ENCODE measurements at regions not wholly inside any gene's neighbourhood (a gene's known extent, or its start where the extent isn't known, plus 50 kb on each side); places are given as distances from the start of the nearest gene placed in this dataset.

DNA sequence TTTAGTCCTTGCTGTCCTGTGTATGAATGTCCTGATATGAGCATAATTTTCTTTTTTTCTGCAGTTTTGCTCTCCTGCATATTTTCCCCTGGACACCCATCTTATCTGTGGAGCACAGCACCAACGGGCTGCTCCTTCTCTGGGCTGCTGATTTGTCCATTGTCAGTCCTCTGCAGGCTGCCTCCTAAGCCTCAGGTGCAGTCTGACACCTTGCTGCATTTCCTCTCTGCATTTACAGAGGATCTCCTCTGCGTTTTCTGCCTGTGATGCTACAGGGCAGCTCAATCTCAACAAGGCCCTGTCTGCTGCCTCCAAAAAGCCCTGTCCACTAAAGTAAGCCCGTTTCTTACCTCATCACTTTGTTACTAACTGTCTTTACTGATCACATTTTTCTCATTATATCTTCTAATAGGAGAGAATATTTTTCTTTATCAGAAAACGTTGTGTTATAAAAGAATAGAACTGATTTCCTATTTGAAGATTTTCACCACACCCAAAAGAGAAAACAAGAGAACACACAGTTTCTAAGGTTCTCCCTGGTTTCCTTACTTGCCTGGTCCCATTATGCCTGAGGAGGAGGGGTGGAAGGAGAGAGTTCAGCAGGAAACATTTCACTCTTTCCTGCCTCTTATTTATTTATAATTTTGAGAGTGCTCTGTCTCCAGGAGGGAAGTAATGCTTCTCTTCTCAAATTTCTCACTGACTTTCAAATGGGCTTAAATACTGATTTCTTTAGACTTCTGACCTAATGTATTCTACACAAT lies 65.6 kb upstream of the TDRD3 start:
- no peak for TF ChIP-seq TAF1 (IDR thresholded peaks at IDR 0.05; ENCODE audit: borderline replicate concordance, insufficient read depth, low read length)
- TF ChIP-seq, protein P1, sequence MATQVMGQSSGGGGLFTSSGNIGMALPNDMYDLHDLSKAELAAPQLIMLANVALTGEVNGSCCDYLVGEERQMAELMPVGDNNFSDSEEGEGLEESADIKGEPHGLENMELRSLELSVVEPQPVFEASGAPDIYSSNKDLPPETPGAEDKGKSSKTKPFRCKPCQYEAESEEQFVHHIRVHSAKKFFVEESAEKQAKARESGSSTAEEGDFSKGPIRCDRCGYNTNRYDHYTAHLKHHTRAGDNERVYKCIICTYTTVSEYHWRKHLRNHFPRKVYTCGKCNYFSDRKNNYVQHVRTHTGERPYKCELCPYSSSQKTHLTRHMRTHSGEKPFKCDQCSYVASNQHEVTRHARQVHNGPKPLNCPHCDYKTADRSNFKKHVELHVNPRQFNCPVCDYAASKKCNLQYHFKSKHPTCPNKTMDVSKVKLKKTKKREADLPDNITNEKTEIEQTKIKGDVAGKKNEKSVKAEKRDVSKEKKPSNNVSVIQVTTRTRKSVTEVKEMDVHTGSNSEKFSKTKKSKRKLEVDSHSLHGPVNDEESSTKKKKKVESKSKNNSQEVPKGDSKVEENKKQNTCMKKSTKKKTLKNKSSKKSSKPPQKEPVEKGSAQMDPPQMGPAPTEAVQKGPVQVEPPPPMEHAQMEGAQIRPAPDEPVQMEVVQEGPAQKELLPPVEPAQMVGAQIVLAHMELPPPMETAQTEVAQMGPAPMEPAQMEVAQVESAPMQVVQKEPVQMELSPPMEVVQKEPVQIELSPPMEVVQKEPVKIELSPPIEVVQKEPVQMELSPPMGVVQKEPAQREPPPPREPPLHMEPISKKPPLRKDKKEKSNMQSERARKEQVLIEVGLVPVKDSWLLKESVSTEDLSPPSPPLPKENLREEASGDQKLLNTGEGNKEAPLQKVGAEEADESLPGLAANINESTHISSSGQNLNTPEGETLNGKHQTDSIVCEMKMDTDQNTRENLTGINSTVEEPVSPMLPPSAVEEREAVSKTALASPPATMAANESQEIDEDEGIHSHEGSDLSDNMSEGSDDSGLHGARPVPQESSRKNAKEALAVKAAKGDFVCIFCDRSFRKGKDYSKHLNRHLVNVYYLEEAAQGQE (IDR thresholded peaks at IDR 0.05; ENCODE audit: insufficient read depth in 1 of 2, low read depth in 2 of 2, low read length in 2 of 2) = no peak
- no peak for TF ChIP-seq POLR2AphosphoS5 (IDR thresholded peaks at IDR 0.05; ENCODE audit: low read depth, low read length)
- TF ChIP-seq SIN3A (IDR thresholded peaks at IDR 0.05; ENCODE audit: borderline replicate concordance, insufficient read depth, low read length) = no peak
- no peak for TF ChIP-seq FOXP2 (optimal IDR thresholded peaks at IDR 0.05; ENCODE audit: borderline replicate concordance, extremely low read depth, extremely low read length, insufficient read depth)

DNA sequence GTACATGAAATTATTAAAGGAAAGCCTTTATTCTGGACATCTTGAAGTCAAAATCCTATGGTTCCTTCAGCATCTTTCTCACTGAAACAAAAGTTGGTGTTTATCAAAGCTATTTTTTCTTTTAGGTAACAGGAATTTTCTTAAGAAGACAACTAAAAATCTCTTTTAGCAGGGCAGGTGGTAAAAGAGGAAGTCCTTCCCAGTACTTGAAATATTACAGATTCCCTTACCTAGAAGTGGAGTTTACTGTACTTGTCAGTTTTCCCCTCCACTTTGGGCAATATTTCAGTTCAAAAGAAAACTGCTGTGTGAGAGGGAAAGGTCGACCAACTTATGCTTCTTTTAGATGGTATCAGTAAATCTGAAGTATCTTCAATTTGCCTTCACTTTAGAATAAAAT lies 64.3 kb upstream of the TDRD3 start:
- TF ChIP-seq SIN3A (IDR thresholded peaks at IDR 0.05; ENCODE audit: borderline replicate concordance, insufficient read depth, low read length) (no peak), FOXP2 (optimal IDR thresholded peaks at IDR 0.05; ENCODE audit: borderline replicate concordance, extremely low read depth, extremely low read length, insufficient read depth) (no peak), POLR2AphosphoS5 (IDR thresholded peaks at IDR 0.05; ENCODE audit: low read depth, low read length) (no peak), TAF1 (IDR thresholded peaks at IDR 0.05; ENCODE audit: borderline replicate concordance, insufficient read depth, low read length) (no peak)
- TF ChIP-seq, protein P1 (IDR thresholded peaks at IDR 0.05; ENCODE audit: insufficient read depth in 1 of 2, low read depth in 2 of 2, low read length in 2 of 2) = no peak

DNA sequence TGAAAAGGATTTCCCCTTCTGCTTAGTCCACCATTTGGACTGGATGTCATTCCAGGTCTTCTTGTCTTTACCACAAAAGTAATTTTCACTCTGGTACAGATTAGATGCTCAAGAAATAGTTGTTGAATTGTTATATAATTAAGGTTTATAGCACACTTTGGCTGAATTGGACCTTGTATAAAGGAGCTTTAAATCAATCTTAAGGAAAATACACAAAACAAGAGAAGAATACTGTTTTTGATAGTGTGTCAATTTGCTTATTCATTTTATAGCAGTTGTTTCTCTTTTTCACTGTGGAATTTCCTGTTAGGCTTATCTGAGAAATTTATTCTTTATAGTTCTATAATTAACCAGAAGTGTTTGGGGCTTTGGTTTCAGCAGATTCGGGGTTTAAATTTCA lies 62.7 kb upstream of the TDRD3 start:
- no peak for TF ChIP-seq TAF1 (IDR thresholded peaks at IDR 0.05; ENCODE audit: borderline replicate concordance, insufficient read depth, low read length)
- TF ChIP-seq FOXP2 (optimal IDR thresholded peaks at IDR 0.05; ENCODE audit: borderline replicate concordance, extremely low read depth, extremely low read length, insufficient read depth) = no peak
- no peak for TF ChIP-seq SIN3A (IDR thresholded peaks at IDR 0.05; ENCODE audit: borderline replicate concordance, insufficient read depth, low read length)

DNA sequence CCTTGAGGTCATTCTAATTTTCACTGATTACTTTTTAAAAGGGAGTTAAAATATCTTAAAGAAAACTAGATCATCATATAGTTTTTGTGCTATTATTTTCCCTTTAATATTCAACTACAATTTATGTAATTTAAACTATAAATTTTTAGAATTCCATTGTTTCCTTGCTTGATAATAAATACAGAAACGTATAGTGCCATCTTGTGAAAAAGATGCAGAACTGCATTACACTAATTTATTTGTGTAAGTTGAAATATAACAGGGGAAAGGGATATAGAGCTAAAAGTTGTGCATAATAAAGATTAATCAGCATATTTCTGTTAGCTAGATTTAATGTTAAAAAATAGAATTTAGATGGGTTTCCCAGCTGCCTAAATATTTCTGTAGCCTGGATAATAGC lies 61.5 kb upstream of the TDRD3 start:
- TF ChIP-seq, protein P1 (IDR thresholded peaks at IDR 0.05; ENCODE audit: insufficient read depth in 1 of 2, low read depth in 2 of 2, low read length in 2 of 2) = no peak
- TF ChIP-seq TAF1 (IDR thresholded peaks at IDR 0.05; ENCODE audit: borderline replicate concordance, insufficient read depth, low read length) (no peak), POLR2AphosphoS5 (IDR thresholded peaks at IDR 0.05; ENCODE audit: low read depth, low read length) (no peak), SIN3A (IDR thresholded peaks at IDR 0.05; ENCODE audit: borderline replicate concordance, insufficient read depth, low read length) (no peak), FOXP2 (optimal IDR thresholded peaks at IDR 0.05; ENCODE audit: borderline replicate concordance, extremely low read depth, extremely low read length, insufficient read depth) (no peak)

DNA sequence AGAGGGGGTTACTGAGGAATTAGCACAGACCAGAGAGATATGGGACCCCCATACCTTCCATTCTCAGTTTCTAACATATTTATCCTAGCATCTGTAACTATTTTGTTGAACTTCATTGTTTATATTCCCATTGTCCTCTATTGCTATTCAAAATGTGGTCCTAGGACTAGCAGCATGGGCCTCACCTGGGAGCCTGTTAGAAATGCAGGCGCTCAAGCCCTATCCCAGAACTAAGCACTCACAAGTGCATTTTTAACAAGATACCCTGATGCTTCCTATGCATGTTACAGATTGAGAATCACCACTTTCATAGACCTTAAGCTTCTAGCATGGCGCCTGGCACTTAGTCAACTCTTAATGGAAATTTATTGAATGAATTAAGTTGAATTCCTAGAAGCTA lies 58.3 kb upstream of the TDRD3 start:
- no peak for TF ChIP-seq TAF1 (IDR thresholded peaks at IDR 0.05; ENCODE audit: borderline replicate concordance, insufficient read depth, low read length)
- no peak for TF ChIP-seq FOXP2 (optimal IDR thresholded peaks at IDR 0.05; ENCODE audit: borderline replicate concordance, extremely low read depth, extremely low read length, insufficient read depth)
- TF ChIP-seq POLR2AphosphoS5 (IDR thresholded peaks at IDR 0.05; ENCODE audit: low read depth, low read length) = no peak
- TF ChIP-seq SIN3A (IDR thresholded peaks at IDR 0.05; ENCODE audit: borderline replicate concordance, insufficient read depth, low read length) = no peak
- TF ChIP-seq, protein P1 (IDR thresholded peaks at IDR 0.05; ENCODE audit: insufficient read depth in 1 of 2, low read depth in 2 of 2, low read length in 2 of 2) = no peak

Data from PFSK-1 (cell line).